ENCODE measurements at regions not wholly inside any gene's neighbourhood (a gene's known extent, or its start where the extent isn't known, plus 50 kb on each side); places are given as distances from the start of the nearest gene placed in this dataset.
A peak's percentile ranks its signal among the peaks of the same experiment; 100 is the strongest.

GRCh38 chr3:190213727-190214126 lies 93.0 kb upstream of the P3H2 start:
- ATAC-seq (ENCODE audit: low read depth) (no peak), DNase-seq (ENCODE audit: low spot score) (no peak)
- Histone ChIP-seq H3K4me1 (ENCODE audit: insufficient read depth, poor library complexity, severe bottlenecking) (peaks cover 12% of the 10 kb centered on the region), H3K27ac (ENCODE audit: poor library complexity, severe bottlenecking) (no peak overlapping the region), H3K27me3 (ENCODE audit: insufficient read depth, poor library complexity, severe bottlenecking) (no peaks in the 10 kb centered on the region), H3K9me3 (ENCODE audit: severe bottlenecking) (peaks cover 3% of the 10 kb centered on the region), H3K4me3 (ENCODE audit: severe bottlenecking) (no peak overlapping the region), H3K36me3 (ENCODE audit: low read depth) (no peaks in the 10 kb centered on the region)
- TF ChIP-seq CTCF (IDR thresholded peaks at IDR 0.05; ENCODE audit: poor library complexity, severe bottlenecking) = no peak

- ATAC-seq (ENCODE audit: low read depth) (no peak), DNase-seq (ENCODE audit: low spot score) (no peak)
- no peak overlapping the region for H3K27ac ChIP-seq (ENCODE audit: poor library complexity, severe bottlenecking)
- peaks cover 5% of the 10 kb centered on the region for H3K4me1 ChIP-seq (ENCODE audit: insufficient read depth, poor library complexity, severe bottlenecking)
- H3K27me3 ChIP-seq (ENCODE audit: insufficient read depth, poor library complexity, severe bottlenecking) = no peaks in the 10 kb centered on the region
- no peaks in the 10 kb centered on the region for H3K36me3 ChIP-seq (ENCODE audit: low read depth)
- TF ChIP-seq CTCF (IDR thresholded peaks at IDR 0.05; ENCODE audit: poor library complexity, severe bottlenecking) = no peak
- H3K9me3 ChIP-seq (ENCODE audit: severe bottlenecking) = peaks cover 3% of the 10 kb centered on the region
- no peak overlapping the region for H3K4me3 ChIP-seq (ENCODE audit: severe bottlenecking)
Observed at GRCh38 chr3:190210608-190211007, 89.9 kb upstream of the P3H2 start.

- Histone ChIP-seq H3K27me3 (ENCODE audit: insufficient read depth, poor library complexity, severe bottlenecking) (no peaks in the 10 kb centered on the region), H3K27ac (ENCODE audit: poor library complexity, severe bottlenecking) (no peak overlapping the region)
Observed at GRCh38 chr3:190209533-190209932, 88.8 kb upstream of the P3H2 start.

GRCh38 chr3:190208196-190208595 lies 87.5 kb upstream of the P3H2 start:
- Histone ChIP-seq H3K9me3 (ENCODE audit: severe bottlenecking) (no peaks in the 10 kb centered on the region), H3K4me1 (ENCODE audit: insufficient read depth, poor library complexity, severe bottlenecking) (peaks cover 7% of the 10 kb centered on the region), H3K27ac (ENCODE audit: poor library complexity, severe bottlenecking) (no peak overlapping the region), H3K27me3 (ENCODE audit: insufficient read depth, poor library complexity, severe bottlenecking) (no peaks in the 10 kb centered on the region), H3K36me3 (ENCODE audit: low read depth) (no peaks in the 10 kb centered on the region), H3K4me3 (ENCODE audit: severe bottlenecking) (no peak overlapping the region)
- no peak for TF ChIP-seq CTCF (IDR thresholded peaks at IDR 0.05; ENCODE audit: poor library complexity, severe bottlenecking)
- no peak for DNase-seq (ENCODE audit: low spot score)
- ATAC-seq (ENCODE audit: low read depth) = no peak

More at GRCh38 chr3:190209533-190209932, 88.8 kb upstream of the P3H2 start:
- peaks cover 7% of the 10 kb centered on the region for H3K4me1 ChIP-seq (ENCODE audit: insufficient read depth, poor library complexity, severe bottlenecking)
- no peaks in the 10 kb centered on the region for H3K36me3 ChIP-seq (ENCODE audit: low read depth)
- DNase-seq (ENCODE audit: low spot score) (no peak), ATAC-seq (ENCODE audit: low read depth) (no peak)
- H3K4me3 ChIP-seq (ENCODE audit: severe bottlenecking) = no peak overlapping the region
- H3K9me3 ChIP-seq (ENCODE audit: severe bottlenecking) = peaks cover 3% of the 10 kb centered on the region
- TF ChIP-seq CTCF (IDR thresholded peaks at IDR 0.05; ENCODE audit: poor library complexity, severe bottlenecking) = no peak

GRCh38 chr3:190205739-190206138 lies 85.0 kb upstream of the P3H2 start:
- Histone ChIP-seq H3K27ac (ENCODE audit: poor library complexity, severe bottlenecking) (no peak overlapping the region), H3K9me3 (ENCODE audit: severe bottlenecking) (no peaks in the 10 kb centered on the region), H3K27me3 (ENCODE audit: insufficient read depth, poor library complexity, severe bottlenecking) (no peaks in the 10 kb centered on the region), H3K4me1 (ENCODE audit: insufficient read depth, poor library complexity, severe bottlenecking) (peaks cover 18% of the 10 kb centered on the region), H3K4me3 (ENCODE audit: severe bottlenecking) (no peak overlapping the region), H3K36me3 (ENCODE audit: low read depth) (no peaks in the 10 kb centered on the region)
- DNase-seq (ENCODE audit: low spot score) (no peak), ATAC-seq (ENCODE audit: low read depth) (peak; percentile 84)
- TF ChIP-seq CTCF (IDR thresholded peaks at IDR 0.05; ENCODE audit: poor library complexity, severe bottlenecking) = no peak
